Kidney (tissue), 13 donors: ENCODE measurements at regions not wholly inside any gene's neighbourhood (a gene's known extent, or its start where the extent isn't known, plus 50 kb on each side); places are given as distances from the start of the nearest gene placed in this dataset.

Experiments
- DNase-seq, 5 donors: peaks; one replicate each; pipeline ENCODE4 v3.0.0-alpha.2; 2013 to 2020
- FAIRE-seq: peaks from 2 replicates; lab custom pipeline; 2012; peaks lifted over from hg19 to GRCh38; lab: Jason Lieb, UNC
- H3K27ac ChIP-seq, 2 donors: one replicate each; pipeline ENCODE4 v1.7.0; 2013; ENCODE audit warnings: low read depth in 2 of 2, low read length in 2 of 2, inconsistent platforms in 1 of 2
- H3K27me3 ChIP-seq: one replicate; pipeline ENCODE4 v1.7.1; 2013; ENCODE audit warnings: low read length, inconsistent platforms; ENCODE audit not compliant: control insufficient read depth, insufficient read depth
- H3K36me3 ChIP-seq, 3 donors: one replicate each; pipeline versions ENCODE4 v1.7.0 to v1.7.1; 2013; ENCODE audit warnings: low read length in 3 of 3, control low read depth in 1 of 3, inconsistent platforms in 1 of 3; ENCODE audit not compliant: insufficient read depth in 3 of 3, control insufficient read depth in 2 of 3
- H3K4me1 ChIP-seq, 3 donors: one replicate each; pipeline versions ENCODE4 v1.7.0 to v1.7.1; 2013; ENCODE audit warnings: low read length in 3 of 3, inconsistent platforms in 1 of 3, low read depth in 1 of 3; ENCODE audit not compliant: control insufficient read depth in 2 of 3, insufficient read depth in 2 of 3
- H3K4me3 ChIP-seq, 3 donors: one replicate each; pipeline versions ENCODE4 v1.7.0 to v1.8.1; 2013; ENCODE audit warnings: low read length in 3 of 3, control low read depth in 1 of 3, inconsistent platforms in 1 of 3
- H3K9ac ChIP-seq, 3 donors: one replicate each; pipeline versions ENCODE4 v1.7.0 to v1.7.1; 2013; ENCODE audit warnings: low read length in 3 of 3, control low read depth in 1 of 3, inconsistent platforms in 1 of 3
- H3K9me3 ChIP-seq, 3 donors: one replicate each; pipeline versions ENCODE4 v1.7.0 to v1.7.1; 2013; ENCODE audit warnings: low read length in 3 of 3, control low read depth in 1 of 3, inconsistent platforms in 1 of 3; ENCODE audit not compliant: control insufficient read depth in 2 of 3, insufficient read depth in 1 of 3
- intact Hi-C: fragments of 100-400 bp; cut with DNase I; formaldehyde crosslinking; loops from one replicate; pipeline ENCODE4 v1.11.1; 2022
- TF ChIP-seq, protein P1 (sequence below): IDR thresholded peaks from 3 replicates; pipeline ENCODE4 v1.5.1; 2012; ENCODE audit warnings: mild to moderate bottlenecking, moderate library complexity, borderline replicate concordance; ENCODE audit not compliant: insufficient read depth; ENCODE audit errors: extremely low read depth
- donor health status: control.
- donor health status: control.
- donor health status: control.
- donor health status: control.
- donor health status: control.
- donor health status: DM: yes; HTN: yes; CAD: no.
- donor health status: Normal renal cell carcinoma (clear cell type).

DNA sequence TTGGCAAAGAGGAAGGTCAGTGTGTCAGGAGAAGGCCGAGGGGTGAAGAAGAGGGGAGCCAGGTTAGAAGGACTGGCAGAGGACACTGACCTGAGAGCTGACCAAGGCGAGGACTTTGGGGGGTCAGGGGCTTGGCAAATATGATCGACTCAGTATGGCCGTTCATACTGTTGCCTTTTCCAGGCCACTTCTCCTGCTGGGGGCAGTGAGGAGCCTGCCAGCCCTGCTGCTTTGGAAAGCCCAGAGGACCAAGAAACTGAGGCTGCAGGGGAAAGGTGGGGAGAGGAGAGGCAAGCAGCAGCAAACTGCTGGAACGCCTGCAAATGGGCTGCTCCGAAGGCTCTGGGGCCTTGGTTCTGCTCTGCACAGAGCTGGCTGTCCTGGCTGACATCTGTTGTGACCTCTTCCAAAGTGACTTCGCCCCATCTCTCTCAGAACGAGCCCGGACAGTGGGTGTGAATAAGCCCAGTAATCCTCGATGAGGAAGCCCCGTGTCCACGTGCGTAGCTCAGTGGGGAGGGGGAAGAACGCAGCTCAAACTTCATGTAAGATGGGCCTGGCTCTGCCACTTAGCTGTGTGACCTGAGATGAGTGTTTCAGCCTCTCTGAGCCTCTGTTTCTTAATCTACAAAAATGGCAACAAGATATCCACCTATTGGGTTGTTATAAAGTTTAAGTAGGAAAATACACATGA lies 111.3 kb downstream of the SALL1 start:
- TF ChIP-seq, protein P1, sequence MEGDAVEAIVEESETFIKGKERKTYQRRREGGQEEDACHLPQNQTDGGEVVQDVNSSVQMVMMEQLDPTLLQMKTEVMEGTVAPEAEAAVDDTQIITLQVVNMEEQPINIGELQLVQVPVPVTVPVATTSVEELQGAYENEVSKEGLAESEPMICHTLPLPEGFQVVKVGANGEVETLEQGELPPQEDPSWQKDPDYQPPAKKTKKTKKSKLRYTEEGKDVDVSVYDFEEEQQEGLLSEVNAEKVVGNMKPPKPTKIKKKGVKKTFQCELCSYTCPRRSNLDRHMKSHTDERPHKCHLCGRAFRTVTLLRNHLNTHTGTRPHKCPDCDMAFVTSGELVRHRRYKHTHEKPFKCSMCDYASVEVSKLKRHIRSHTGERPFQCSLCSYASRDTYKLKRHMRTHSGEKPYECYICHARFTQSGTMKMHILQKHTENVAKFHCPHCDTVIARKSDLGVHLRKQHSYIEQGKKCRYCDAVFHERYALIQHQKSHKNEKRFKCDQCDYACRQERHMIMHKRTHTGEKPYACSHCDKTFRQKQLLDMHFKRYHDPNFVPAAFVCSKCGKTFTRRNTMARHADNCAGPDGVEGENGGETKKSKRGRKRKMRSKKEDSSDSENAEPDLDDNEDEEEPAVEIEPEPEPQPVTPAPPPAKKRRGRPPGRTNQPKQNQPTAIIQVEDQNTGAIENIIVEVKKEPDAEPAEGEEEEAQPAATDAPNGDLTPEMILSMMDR: no peak
- Histone ChIP-seq H3K4me1 (no peaks in the 10 kb centered on the region), H3K4me3 (no peak overlapping the region), H3K27ac (no peak overlapping the region), H3K27me3 (no peaks in the 10 kb centered on the region), H3K36me3 (no peaks in the 10 kb centered on the region), H3K9me3 (no peaks in the 10 kb centered on the region), H3K9ac (no peak overlapping the region)
- no peak for FAIRE-seq
- DNase-seq: no peak
- intact Hi-C loops: no loop called here

DNA sequence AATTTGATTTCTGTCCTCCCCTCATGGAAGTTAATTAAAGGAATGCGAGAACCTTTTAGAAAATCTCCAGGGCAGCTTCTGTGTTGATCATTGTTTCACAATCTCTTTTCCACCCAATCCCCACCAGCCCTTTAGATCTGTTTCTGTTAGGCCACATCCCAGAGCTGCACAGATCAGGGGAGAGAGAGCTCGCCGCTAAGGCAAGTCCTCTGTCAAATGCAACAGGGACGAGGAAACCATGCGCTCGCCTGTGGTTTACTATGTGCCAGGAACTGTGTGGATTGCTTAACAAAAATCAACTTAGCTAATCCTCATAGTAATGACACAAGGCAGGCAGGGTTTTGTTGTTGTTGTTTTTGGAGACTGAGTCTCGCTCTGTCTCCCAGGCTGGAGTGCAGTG lies 115.4 kb downstream of the SALL1 start:
- Histone ChIP-seq H3K27me3 (no peaks in the 10 kb centered on the region), H3K9ac (no peak overlapping the region), H3K36me3 (no peaks in the 10 kb centered on the region), H3K27ac (no peak overlapping the region), H3K4me3 (no peak overlapping the region), H3K9me3 (no peaks in the 10 kb centered on the region), H3K4me1 (no peaks in the 10 kb centered on the region)
- FAIRE-seq (no peak), DNase-seq (no peak)
- intact Hi-C loops: no loop called here
- TF ChIP-seq, protein P1: no peak

DNA sequence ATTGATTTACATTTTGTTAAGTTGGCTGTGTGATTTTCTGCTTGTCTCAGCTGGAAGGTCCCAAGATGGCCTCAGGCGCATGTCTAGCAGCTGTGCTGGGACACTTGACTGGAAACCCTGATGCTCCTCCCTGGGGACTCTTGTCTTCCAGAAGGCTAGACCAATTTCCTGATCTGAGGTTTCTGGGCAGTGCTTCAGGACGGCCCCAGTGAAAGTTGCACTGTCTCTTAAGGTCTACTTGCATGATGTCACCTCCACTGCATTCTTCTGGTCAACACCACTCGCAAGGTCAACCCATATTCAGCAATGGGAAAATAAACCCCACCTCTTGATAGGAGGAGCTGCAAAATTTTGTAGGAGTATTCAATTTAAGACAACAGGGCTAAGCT lies 116.0 kb downstream of the SALL1 start:
- H3K27me3 ChIP-seq: no peaks in the 10 kb centered on the region
- intact Hi-C loops: no loop called here
- H3K9ac ChIP-seq: no peak overlapping the region
- H3K36me3 ChIP-seq: no peaks in the 10 kb centered on the region
- no peak for FAIRE-seq
- TF ChIP-seq, protein P1: no peak
- no peaks in the 10 kb centered on the region for H3K9me3 ChIP-seq
- H3K27ac ChIP-seq: no peak overlapping the region
- no peaks in the 10 kb centered on the region for H3K4me1 ChIP-seq
- no peak for DNase-seq
- H3K4me3 ChIP-seq: no peak overlapping the region
